Endothelial cell (in vitro differentiated cells): ENCODE measurements at regions not wholly inside any gene's neighbourhood (a gene's known extent, or its start where the extent isn't known, plus 50 kb on each side); places are given as distances from the start of the nearest gene placed in this dataset.

ENCODE experiments used
- DNase-seq: peaks from one replicate; pipeline ENCODE4 v3.0.0; 2021; ENCODE audit warnings: low spot score
- H3K27ac Mint-ChIP-seq: one replicate; pipeline ENCODE4 v1.8.0; 2021; ENCODE audit warnings: mixed read lengths, inconsistent platforms; ENCODE audit not compliant: unreplicated experiment
- H3K27me3 Mint-ChIP-seq: one replicate; pipeline ENCODE4 v1.8.0; 2021; ENCODE audit warnings: mild to moderate bottlenecking, moderate library complexity, mixed read lengths, inconsistent platforms; ENCODE audit not compliant: unreplicated experiment
- H3K36me3 Mint-ChIP-seq: one replicate; pipeline ENCODE4 v1.8.0; 2021; ENCODE audit warnings: mild to moderate bottlenecking, low read depth, mixed read lengths, inconsistent platforms; ENCODE audit not compliant: unreplicated experiment
- H3K4me1 Mint-ChIP-seq: one replicate; pipeline ENCODE4 v1.8.0; 2021; ENCODE audit warnings: mild to moderate bottlenecking, mixed read lengths, inconsistent platforms; ENCODE audit not compliant: unreplicated experiment
- H3K4me3 Mint-ChIP-seq: one replicate; pipeline ENCODE4 v1.8.0; 2021; ENCODE audit warnings: mild to moderate bottlenecking, mixed read lengths, inconsistent platforms; ENCODE audit not compliant: unreplicated experiment
- H3K9me3 Mint-ChIP-seq: one replicate; pipeline ENCODE4 v1.8.0; 2021; ENCODE audit warnings: mixed read lengths, inconsistent platforms; ENCODE audit not compliant: unreplicated experiment
- TF ChIP-seq, protein P1 (sequence below): fragments of 200-600 bp; sonication (generic); IDR thresholded peaks from one replicate; pipeline ENCODE4 v1.5.0; 2021; ENCODE audit warnings: antibody characterized with exemption; ENCODE audit not compliant: unreplicated experiment

DNA sequence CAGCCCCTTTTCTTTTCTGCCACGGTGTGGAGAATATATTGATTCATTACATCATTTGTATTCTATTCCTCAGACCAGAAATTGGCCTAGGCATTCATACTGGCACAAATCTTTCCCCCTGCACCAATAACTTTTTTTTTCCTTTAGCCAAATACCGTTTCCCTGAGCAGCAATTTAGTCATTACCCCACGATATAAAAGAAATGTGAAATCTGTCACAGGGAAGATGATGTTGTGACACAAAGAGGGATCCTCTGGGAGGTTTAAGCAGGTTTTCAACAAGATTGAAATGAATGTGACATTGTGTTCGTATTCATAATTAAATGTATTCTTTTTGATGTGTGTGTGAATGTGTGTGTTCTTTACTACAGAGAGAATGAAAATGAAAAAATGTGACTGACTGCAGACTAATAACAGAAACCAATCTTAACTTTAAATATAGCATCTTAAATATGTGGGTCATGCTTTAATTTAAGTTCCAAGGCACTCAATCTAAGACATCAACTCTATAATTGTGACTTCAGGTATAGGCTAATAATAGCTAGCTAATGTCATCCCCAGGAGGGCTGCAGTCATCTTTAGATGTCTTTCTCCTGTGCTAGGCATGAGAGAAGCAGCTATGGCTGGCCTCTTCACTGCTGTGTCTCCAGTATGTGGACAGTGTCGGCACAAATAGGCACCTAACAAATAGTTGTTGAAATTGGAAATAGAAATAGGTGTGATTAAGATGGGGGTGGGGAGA is 177.7 kb downstream of the BTBD3 start:
- peaks cover 1% of the 10 kb centered on the region for H3K27me3 Mint-ChIP-seq
- no peaks in the 10 kb centered on the region for H3K36me3 Mint-ChIP-seq
- no peaks in the 10 kb centered on the region for H3K9me3 Mint-ChIP-seq
- DNase-seq, result no peak
- H3K4me1 Mint-ChIP-seq, result peaks cover 6% of the 10 kb centered on the region
- H3K27ac Mint-ChIP-seq, result no peak overlapping the region
- H3K4me3 Mint-ChIP-seq, result no peak overlapping the region
- TF ChIP-seq, protein P1, sequence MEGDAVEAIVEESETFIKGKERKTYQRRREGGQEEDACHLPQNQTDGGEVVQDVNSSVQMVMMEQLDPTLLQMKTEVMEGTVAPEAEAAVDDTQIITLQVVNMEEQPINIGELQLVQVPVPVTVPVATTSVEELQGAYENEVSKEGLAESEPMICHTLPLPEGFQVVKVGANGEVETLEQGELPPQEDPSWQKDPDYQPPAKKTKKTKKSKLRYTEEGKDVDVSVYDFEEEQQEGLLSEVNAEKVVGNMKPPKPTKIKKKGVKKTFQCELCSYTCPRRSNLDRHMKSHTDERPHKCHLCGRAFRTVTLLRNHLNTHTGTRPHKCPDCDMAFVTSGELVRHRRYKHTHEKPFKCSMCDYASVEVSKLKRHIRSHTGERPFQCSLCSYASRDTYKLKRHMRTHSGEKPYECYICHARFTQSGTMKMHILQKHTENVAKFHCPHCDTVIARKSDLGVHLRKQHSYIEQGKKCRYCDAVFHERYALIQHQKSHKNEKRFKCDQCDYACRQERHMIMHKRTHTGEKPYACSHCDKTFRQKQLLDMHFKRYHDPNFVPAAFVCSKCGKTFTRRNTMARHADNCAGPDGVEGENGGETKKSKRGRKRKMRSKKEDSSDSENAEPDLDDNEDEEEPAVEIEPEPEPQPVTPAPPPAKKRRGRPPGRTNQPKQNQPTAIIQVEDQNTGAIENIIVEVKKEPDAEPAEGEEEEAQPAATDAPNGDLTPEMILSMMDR, result no peak

DNA sequence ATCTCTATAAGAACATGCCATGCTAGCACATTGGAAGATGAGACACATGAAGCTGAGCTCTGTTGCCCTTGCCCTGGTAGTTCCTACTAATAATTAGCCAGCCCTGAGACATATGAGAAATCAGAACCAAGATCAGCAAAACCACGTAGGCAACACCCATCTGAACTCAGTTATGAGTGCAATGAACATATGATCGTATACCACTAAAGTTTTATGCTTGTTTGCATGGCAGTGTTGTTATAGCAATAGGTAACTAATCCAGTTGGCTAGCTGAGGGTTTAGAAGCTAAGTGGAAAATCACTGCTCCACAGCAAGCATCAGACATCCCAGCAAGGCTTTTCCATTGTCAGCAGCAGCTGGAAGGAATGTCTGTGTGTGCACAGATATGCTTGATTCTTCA is 180.7 kb downstream of the BTBD3 start:
- Mint-ChIP-seq H3K27ac (no peak overlapping the region), H3K4me3 (no peak overlapping the region), H3K36me3 (no peaks in the 10 kb centered on the region), H3K4me1 (no peaks in the 10 kb centered on the region), H3K27me3 (no peaks in the 10 kb centered on the region), H3K9me3 (no peaks in the 10 kb centered on the region)
- TF ChIP-seq, protein P1, result no peak
- DNase-seq, result no peak

DNA sequence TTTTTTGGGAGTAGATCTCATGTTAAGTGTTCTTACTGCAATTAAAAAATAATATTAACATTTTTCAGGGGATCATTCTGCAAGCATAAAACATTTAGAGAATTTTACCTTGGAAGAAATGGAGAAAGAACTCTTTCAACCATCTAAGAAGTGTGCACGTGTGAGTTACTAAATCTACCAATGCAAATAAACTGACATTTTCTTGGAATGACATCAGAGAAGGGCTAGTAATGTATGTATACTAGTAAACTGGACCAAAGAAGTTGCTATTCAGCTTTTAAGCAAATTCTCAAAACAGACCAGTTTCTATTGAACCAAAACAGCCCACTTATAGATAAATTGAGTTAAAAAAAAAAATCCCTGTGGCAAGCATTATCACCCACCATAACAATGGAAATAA is 191.2 kb downstream of the BTBD3 start:
- no peak for DNase-seq
- H3K27ac Mint-ChIP-seq, result no peak overlapping the region

DNA sequence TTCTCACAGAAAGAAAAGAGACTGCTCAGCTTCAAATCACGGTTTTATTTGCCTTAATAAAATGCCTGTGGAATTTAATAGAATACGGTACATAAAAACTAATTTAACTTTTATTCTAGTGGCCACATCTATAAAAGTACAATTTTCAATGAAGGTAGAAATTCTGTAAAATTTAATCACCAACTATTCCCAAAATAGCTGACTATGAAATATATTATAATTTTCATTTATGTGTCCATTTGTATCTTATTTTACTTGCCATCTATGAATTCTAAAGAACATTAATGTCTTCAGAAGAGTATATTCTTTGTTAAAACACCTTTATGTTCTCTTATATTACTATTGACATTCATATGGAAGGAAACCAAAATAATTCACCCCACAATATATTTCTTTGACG is 192.6 kb downstream of the BTBD3 start:
- no peaks in the 10 kb centered on the region for H3K36me3 Mint-ChIP-seq
- H3K27me3 Mint-ChIP-seq, result no peaks in the 10 kb centered on the region
- no peak overlapping the region for H3K27ac Mint-ChIP-seq
- H3K4me1 Mint-ChIP-seq, result peaks cover 2% of the 10 kb centered on the region
- no peak for DNase-seq
- H3K4me3 Mint-ChIP-seq, result no peak overlapping the region
- H3K9me3 Mint-ChIP-seq, result no peaks in the 10 kb centered on the region
- TF ChIP-seq, protein P1, result no peak

More for the DNA sequence above, 191.2 kb downstream of the BTBD3 start:
- Mint-ChIP-seq H3K9me3 (no peaks in the 10 kb centered on the region), H3K36me3 (no peaks in the 10 kb centered on the region), H3K27me3 (no peaks in the 10 kb centered on the region), H3K4me3 (no peak overlapping the region), H3K4me1 (peaks cover 2% of the 10 kb centered on the region)
- TF ChIP-seq, protein P1, result no peak

DNA sequence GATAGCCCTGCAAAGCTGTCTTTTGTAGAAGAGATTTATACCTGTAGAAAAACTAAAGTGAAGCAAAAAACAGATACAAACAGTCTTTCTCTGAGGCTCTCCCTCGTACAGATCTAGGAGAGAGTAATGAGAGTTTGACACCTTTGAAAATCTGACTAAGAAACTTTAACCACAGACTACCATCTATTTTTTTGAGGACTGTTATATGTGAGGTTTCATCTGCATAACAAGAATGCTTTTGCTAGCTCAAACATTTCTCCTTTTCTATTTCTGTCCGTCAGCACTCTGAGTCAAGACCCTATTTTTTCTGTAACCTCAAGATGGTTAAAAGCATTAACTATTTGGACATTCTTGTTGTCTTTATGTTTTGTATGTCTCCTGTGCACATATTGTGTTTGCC is 193.0 kb downstream of the BTBD3 start:
- no peak for DNase-seq
- H3K27me3 Mint-ChIP-seq, result no peaks in the 10 kb centered on the region
- H3K27ac Mint-ChIP-seq, result no peak overlapping the region
- TF ChIP-seq, protein P1, result no peak
- H3K9me3 Mint-ChIP-seq, result no peaks in the 10 kb centered on the region
- peaks cover 2% of the 10 kb centered on the region for H3K4me1 Mint-ChIP-seq
- H3K4me3 Mint-ChIP-seq, result no peak overlapping the region
- H3K36me3 Mint-ChIP-seq, result no peaks in the 10 kb centered on the region
